ENCODE measurements at regions not wholly inside any gene's neighbourhood (a gene's known extent, or its start where the extent isn't known, plus 50 kb on each side); places are given as distances from the start of the nearest gene placed in this dataset.
A peak's percentile ranks its signal among the peaks of the same experiment; 100 is the strongest.
"Not testable (repeated sequence)": the region's sequence is repeated elsewhere in the genome, so short reads cannot be mapped to it uniquely, and the experiment has no call there.

- DNase-seq, result not testable (repeated sequence)
Observed at GRCh38 chr12:64552510-64552909, 57.8 kb upstream of the RASSF3 start.

GRCh38 chr12:64553689-64554088 lies 56.6 kb upstream of the RASSF3 start:
- DNase-seq, result not testable (repeated sequence)

- DNase-seq, result no peak
Observed at GRCh38 chr12:64556231-64556630, 54.1 kb upstream of the RASSF3 start.

GRCh38 chr12:64558754-64559153 lies 51.5 kb upstream of the RASSF3 start:
- DNase-seq, result no peak

DNA sequence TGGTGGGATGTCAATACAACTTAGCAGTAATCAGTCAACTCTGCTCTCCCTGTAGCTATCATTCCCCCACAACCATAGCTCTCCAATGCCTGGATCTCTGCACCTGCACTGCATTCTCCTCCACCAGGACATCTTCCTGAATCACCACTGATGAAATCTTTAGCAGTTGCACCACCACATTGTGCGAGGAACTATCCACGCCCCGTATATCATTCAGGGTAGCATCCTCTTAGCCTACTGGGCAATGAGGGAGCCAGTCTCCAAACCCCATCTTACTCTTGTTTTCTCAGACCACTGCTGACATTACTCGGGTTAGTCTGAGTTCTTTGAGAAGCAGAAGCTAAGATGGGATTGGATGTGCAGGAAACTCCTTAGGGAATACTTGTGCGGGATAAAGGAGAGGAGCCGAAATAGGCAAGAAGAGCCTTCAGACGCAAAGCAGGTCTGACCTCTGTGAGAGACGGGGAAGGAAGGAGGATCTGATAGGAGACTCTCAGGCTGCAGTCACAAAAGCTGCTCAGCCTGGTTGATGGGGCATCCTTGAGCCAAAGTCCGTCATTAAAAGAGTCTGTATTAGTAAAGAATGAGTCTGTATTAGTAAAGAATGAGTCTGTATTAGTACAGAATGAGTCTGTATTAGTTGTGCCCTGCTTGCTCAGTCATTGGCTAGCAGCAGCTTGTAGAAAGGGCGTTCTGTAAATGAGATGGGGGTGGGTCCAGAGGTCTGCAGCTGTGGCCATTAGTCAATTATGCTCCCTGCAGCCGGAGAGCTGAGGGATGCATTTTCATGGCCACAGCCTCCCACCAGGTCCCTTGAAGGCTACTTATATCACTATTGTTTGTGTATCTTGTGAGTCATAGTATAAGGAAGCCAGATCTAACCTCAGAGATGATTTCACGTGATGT lies 49.6 kb upstream of the RASSF3 start:
- peak; percentile 72 for DNase-seq

All from muscle of arm (tissue), 1 donor.